Esophagus muscularis mucosa (tissue), 4 donors: ENCODE measurements at regions not wholly inside any gene's neighbourhood (a gene's known extent, or its start where the extent isn't known, plus 50 kb on each side); places are given as distances from the start of the nearest gene placed in this dataset.

Experiments used
- DNase-seq: peaks from one replicate; pipeline ENCODE4 v3.0.0-alpha.2; 2017; ENCODE audit errors: extremely low spot score
- H3K27ac ChIP-seq, 4 donors: fragments of 200-600 bp; sonication (generic); replicated peaks in 1 of 4; 1 replicate in 3 of 4; 2 replicates in 1 of 4; pipeline ENCODE4 v1.5.1; 2016 to 2019; ENCODE audit warnings: mild to moderate bottlenecking in 1 of 4
- H3K27me3 ChIP-seq, 4 donors: fragments of 200-600 bp; sonication (generic); one replicate each; pipeline versions ENCODE4 v1.5.1 to v1.6.0; 2016 to 2019
- H3K36me3 ChIP-seq, 4 donors: fragments of 200-600 bp; sonication (generic); one replicate each; pipeline ENCODE4 v1.5.1; 2016 to 2019
- H3K4me1 ChIP-seq, 4 donors: fragments of 200-600 bp; sonication (generic); one replicate each; pipeline ENCODE4 v1.5.1; 2016 to 2019
- H3K4me3 ChIP-seq, 4 donors: fragments of 200-600 bp; sonication (generic); 1 replicate in 2 of 4; 2 replicates in 2 of 4; pipeline ENCODE4 v1.5.1; 2016 to 2019; ENCODE audit warnings: mild to moderate bottlenecking in 4 of 4, moderate library complexity in 1 of 4
- H3K9me3 ChIP-seq, 4 donors: fragments of 200-600 bp; sonication (generic); 1 replicate in 3 of 4; 2 replicates in 1 of 4; pipeline ENCODE4 v1.5.1; 2016 to 2019
- EP300 ChIP-seq: sonication (generic); formaldehyde crosslinking; IDR thresholded peaks from one replicate; pipeline ENCODE4 v1.6.1; 2017; ENCODE audit warnings: antibody characterized with exemption
- POLR2A ChIP-seq: fragments of 450-650 bp; IDR thresholded peaks from one replicate; pipeline ENCODE4 v1.6.1; 2017; ENCODE audit warnings: antibody characterized with exemption, moderate library complexity, mild to moderate bottlenecking, low read depth
- POLR2AphosphoS5 ChIP-seq, 2 donors: sonication (generic); formaldehyde crosslinking; IDR thresholded peaks; one replicate each; pipeline ENCODE4 v1.6.1; 2017; ENCODE audit warnings: antibody characterized with exemption in 2 of 2
- WGBS: methylation state at CpG from one replicate; pipeline ENCODE4 v1.1.5; 2018; 5-methylcytosine and 5-hydroxymethylcytosine counted together
- intact Hi-C: fragments of 100-400 bp; cut with DNase I; formaldehyde crosslinking; loops from one replicate; pipeline ENCODE4 v1.15.1; 2023
- TF ChIP-seq, protein P1 (sequence below), 3 experiments: fragments of 200-600 bp in 2 of 3; fragments of 450-650 bp in 1 of 3; sonication (generic) in 2 of 3; IDR thresholded peaks; one replicate each; pipeline ENCODE4 v1.5.1; 2017 to 2019; ENCODE audit warnings: antibody characterized with exemption in 3 of 3, mild to moderate bottlenecking in 2 of 3, moderate library complexity in 1 of 3

DNA sequence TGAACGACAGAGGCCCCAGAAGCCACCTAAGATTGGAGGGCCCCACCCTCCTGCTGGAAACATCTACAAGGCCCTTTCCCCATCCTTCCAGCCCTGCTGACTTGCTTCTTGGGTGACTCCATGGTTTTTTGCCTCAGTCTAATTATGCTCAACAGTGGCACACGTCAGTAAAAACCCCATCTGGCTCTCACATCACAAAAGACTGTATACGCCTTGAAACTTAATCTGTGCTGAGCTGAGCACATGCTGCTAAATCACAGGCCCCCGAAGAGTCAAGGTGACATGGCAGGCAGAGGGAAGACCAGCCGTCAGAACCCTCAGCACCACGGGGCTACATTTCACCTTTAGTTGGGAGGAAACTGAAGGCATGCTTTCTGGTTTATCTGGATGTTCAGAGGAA is 323.1 kb downstream of the CDH26 start:
- Histone ChIP-seq H3K36me3 (no peaks in the 10 kb centered on the region), H3K27ac (no peak overlapping the region), H3K9me3 (peaks cover 0 to 6% (median 1%) of the 10 kb centered on the region in 4 donors), H3K4me1 (no peaks in the 10 kb centered on the region), H3K27me3 (no peaks in the 10 kb centered on the region), H3K4me3 (no peak overlapping the region)
- no peak for DNase-seq
- TF ChIP-seq, protein P1, sequence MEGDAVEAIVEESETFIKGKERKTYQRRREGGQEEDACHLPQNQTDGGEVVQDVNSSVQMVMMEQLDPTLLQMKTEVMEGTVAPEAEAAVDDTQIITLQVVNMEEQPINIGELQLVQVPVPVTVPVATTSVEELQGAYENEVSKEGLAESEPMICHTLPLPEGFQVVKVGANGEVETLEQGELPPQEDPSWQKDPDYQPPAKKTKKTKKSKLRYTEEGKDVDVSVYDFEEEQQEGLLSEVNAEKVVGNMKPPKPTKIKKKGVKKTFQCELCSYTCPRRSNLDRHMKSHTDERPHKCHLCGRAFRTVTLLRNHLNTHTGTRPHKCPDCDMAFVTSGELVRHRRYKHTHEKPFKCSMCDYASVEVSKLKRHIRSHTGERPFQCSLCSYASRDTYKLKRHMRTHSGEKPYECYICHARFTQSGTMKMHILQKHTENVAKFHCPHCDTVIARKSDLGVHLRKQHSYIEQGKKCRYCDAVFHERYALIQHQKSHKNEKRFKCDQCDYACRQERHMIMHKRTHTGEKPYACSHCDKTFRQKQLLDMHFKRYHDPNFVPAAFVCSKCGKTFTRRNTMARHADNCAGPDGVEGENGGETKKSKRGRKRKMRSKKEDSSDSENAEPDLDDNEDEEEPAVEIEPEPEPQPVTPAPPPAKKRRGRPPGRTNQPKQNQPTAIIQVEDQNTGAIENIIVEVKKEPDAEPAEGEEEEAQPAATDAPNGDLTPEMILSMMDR (IDR thresholded peaks at IDR 0.05) = no peak
- TF ChIP-seq POLR2A (no peak), EP300 (no peak), POLR2AphosphoS5 (IDR thresholded peaks at IDR 0.05) (no peak)
- intact Hi-C loops = no loop called here
- 80% methylated on average over 5 of the region's 6 CpGs for WGBS

DNA sequence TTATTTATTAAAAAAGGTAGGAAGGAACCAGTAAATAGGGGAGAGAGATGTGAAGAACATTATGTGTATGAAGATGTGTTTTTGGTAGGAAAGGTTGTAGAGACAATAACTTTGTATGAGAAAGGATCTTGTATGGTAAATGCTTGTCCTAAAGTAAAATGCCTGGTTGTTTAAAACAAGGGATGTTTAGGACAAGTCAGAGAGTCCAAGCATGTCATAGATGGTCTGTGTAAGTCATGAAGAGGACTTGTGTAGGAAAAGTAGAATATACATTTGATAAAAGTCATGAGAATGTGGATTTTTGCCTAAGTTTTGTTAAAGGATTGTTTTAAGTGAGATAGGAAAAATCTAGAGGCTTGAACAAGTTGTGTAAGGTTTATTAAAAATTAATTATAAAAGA is 325.1 kb downstream of the CDH26 start:
- intact Hi-C loops = no loop called here
- no peak for TF ChIP-seq EP300
- TF ChIP-seq POLR2A = no peak
- TF ChIP-seq POLR2AphosphoS5 (IDR thresholded peaks at IDR 0.05) = no peak
- TF ChIP-seq, protein P1 (IDR thresholded peaks at IDR 0.05) = no peak
- no peak overlapping the region for H3K27ac ChIP-seq
- H3K4me3 ChIP-seq = no peak overlapping the region
- no peaks in the 10 kb centered on the region for H3K4me1 ChIP-seq
- H3K9me3 ChIP-seq = peaks cover 0 to 6% (median 3%) of the 10 kb centered on the region in 4 donors
- no peaks in the 10 kb centered on the region for H3K36me3 ChIP-seq
- no peak for DNase-seq
- H3K27me3 ChIP-seq = no peaks in the 10 kb centered on the region

DNA sequence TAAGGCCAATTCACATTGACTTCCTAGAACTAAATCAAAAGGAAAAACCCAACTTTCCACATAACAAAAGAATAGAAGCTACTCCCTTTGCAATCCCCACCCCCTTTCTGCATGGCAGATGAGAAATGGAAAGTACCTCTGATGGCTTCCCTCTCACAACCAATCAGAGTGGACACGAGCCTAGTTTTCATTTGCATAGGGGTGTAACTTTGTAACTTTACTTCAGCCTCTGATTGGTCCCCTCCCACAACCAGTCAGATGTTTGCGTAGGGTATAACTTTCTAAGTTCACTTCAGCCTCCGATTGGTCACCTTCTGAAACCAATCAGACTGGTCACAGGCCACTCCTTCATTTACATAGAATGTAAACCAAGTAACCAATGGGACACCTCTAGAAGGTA is 328.5 kb downstream of the CDH26 start:
- DNase-seq = no peak
- Histone ChIP-seq H3K9me3 (peaks cover 0 to 31% (median 18%) of the 10 kb centered on the region in 4 donors), H3K4me3 (no peak overlapping the region), H3K27me3 (no peaks in the 10 kb centered on the region), H3K36me3 (no peaks in the 10 kb centered on the region), H3K4me1 (no peaks in the 10 kb centered on the region), H3K27ac (no peak overlapping the region)
- WGBS = 83% methylated on average over 3 of the region's 3 CpGs
- no peak for TF ChIP-seq POLR2AphosphoS5 (IDR thresholded peaks at IDR 0.05)
- TF ChIP-seq, protein P1 (IDR thresholded peaks at IDR 0.05) = no peak
- no peak for TF ChIP-seq EP300
- TF ChIP-seq POLR2A = no peak
- intact Hi-C loops = no loop called here

DNA sequence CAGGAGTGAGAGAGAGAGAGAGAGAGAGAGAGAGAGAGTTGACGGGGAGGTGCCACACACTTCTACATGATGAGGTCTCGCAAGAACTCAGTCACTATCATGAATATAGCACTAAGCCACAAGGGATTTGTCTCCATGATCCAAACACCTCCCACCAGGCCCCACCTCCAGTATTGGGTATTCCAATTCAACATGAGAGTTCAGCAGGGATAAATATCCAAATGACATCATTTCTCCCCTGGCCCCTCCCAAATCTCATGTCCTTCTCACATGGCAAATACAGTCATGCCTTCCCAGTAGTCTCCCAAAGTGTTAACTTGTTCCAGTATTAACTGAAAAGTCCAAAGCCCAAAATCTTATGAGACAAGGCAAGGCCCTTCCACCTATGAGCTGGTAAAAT is 330.7 kb downstream of the CDH26 start:
- Histone ChIP-seq H3K4me3 (no peak overlapping the region), H3K36me3 (no peaks in the 10 kb centered on the region), H3K27ac (no peak overlapping the region), H3K9me3 (peaks cover 0 to 28% (median 15%) of the 10 kb centered on the region in 4 donors), H3K27me3 (no peaks in the 10 kb centered on the region), H3K4me1 (no peaks in the 10 kb centered on the region)
- intact Hi-C loops = no loop called here
- DNase-seq = no peak
- WGBS = 100% methylated on average over 2 of the region's 2 CpGs
- TF ChIP-seq POLR2AphosphoS5 (IDR thresholded peaks at IDR 0.05) = no peak
- TF ChIP-seq, protein P1 (IDR thresholded peaks at IDR 0.05) = no peak
- TF ChIP-seq EP300 = no peak
- no peak for TF ChIP-seq POLR2A

DNA sequence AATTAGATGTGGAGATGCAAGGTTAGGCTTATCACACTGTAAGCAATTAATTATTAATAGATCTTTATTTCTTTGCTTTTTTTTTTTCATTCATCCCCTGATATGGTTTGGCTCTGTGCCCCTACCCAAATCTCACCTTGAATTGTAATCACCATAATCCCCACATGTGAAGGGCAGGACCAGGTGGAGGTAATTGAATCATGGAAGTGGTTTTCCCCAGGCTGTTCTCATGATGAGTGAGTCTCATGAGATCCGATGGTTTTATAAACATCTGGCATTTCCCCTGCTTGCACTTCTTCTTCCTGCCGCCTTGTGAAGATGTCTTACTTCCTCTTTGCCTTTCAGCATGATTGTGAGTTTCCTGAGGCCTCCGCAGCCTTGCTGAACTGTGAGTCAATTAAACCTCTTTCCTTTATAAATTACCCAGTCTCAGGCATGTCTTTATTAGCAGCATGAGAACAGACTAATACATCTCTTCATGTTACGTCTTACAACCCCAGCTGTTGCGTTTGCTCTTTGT is 333.8 kb downstream of the CDH26 start:
- H3K27me3 ChIP-seq = no peaks in the 10 kb centered on the region
- no peaks in the 10 kb centered on the region for H3K4me1 ChIP-seq
- no peak for DNase-seq
- no peaks in the 10 kb centered on the region for H3K36me3 ChIP-seq
- H3K9me3 ChIP-seq = peaks cover 0 to 28% (median 15%) of the 10 kb centered on the region in 4 donors
- WGBS = 53% methylated on average over 5 of the region's 5 CpGs
- intact Hi-C loops = no loop called here
- no peak overlapping the region for H3K4me3 ChIP-seq
- TF ChIP-seq, protein P1 (IDR thresholded peaks at IDR 0.05) = no peak
- no peak for TF ChIP-seq POLR2A
- no peak for TF ChIP-seq POLR2AphosphoS5 (IDR thresholded peaks at IDR 0.05)
- no peak for TF ChIP-seq EP300
- no peak overlapping the region for H3K27ac ChIP-seq
